ENCODE measurements at regions not wholly inside any gene's neighbourhood (a gene's known extent, or its start where the extent isn't known, plus 50 kb on each side); places are given as distances from the start of the nearest gene placed in this dataset.
"Not testable (repeated sequence)": the region's sequence is repeated elsewhere in the genome, so short reads cannot be mapped to it uniquely, and the experiment has no call there.

DNA sequence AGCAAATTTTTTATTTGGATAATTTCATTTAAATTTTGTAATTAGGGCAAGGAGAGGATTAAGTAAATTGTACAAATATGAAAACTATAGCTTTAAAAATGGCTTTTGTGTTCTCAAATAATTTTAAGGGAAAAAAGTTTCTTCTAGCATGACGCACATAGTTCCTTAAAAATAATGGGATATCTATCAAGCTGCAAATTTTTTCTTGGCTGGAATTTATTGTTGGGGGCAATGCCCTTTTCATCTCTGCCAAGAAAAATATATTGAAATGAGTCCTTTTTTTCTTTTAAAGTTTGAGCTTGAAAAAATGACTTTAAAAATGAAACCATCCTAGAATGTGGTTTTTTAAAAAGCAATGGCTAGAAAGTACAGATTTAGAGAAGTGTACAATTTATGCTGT, 154.4 kb upstream of the UGT8 start:
- no peak for DNase-seq (ENCODE audit: low read depth)

DNA sequence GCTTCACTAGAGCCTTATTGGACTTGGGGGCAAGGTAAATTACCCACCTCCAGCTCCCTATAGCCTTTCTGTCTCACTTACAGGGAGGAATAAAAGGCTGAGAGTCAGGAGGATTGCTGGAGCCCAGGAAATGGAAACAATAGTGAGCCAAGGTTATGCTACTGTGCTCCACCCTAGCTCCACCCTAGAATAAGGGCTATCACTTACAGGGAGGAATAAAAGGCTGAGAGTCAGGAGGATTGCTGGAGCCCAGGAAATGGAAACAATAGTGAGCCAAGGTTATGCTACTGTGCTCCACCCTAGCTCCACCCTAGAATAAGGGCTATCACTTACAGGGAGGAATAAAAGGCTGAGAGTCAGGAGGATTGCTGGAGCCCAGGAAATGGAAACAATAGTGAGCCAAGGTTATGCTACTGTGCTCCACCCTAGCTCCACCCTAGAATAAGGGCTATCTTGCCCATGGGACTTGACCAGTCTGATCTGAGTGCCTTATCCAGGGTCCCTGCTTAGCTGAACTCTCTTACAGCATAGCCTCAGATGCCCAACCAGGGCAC, 150.6 kb upstream of the UGT8 start:
- DNase-seq (ENCODE audit: low read depth): not testable (repeated sequence)

DNA sequence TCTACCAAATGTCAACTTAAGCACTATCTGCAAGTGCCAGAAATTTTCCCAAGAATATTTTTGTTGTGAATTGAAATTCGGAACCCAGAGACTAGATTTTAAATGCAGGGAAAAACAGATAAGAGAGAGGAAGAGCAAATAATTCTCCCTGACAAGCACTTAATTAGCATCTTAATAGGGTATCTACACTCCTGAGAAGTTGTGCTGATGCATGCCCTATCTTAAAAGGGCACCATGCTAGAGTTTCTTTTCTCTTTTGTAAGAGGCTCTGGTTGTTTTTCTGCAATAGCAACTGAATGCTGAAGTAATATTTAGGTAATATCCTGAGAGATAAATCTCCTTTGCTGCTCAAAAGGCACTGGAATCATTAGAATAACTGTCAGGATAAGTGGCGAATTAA, 139.9 kb upstream of the UGT8 start:
- no peak for DNase-seq (ENCODE audit: low read depth)

DNA sequence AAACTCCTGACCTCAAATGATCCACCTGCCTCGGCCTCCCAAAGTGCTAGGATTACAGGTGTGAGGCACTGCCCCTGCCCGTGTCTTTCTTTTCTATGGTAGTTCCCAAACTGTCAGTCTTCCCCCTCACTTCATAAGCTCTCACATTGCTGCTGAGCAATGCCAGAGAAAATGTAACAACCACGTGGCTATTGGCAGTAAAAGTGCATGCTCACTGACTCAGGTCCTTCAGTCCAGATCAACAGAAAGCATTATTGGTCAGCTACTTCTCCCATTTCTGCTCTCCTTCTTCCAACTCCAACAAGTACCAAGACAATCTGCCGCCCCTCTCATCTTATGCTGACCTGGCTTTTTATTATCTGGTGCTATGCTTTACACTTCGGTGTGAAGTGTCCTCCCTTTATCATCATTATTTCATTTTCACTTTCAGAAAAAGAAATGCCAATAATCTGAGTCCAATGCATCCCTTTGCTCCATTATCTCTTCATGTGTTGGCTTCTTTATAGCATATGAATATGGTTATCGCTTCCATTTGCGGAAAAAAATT, 133.8 kb upstream of the UGT8 start:
- no peak for DNase-seq (ENCODE audit: low read depth)

DNA sequence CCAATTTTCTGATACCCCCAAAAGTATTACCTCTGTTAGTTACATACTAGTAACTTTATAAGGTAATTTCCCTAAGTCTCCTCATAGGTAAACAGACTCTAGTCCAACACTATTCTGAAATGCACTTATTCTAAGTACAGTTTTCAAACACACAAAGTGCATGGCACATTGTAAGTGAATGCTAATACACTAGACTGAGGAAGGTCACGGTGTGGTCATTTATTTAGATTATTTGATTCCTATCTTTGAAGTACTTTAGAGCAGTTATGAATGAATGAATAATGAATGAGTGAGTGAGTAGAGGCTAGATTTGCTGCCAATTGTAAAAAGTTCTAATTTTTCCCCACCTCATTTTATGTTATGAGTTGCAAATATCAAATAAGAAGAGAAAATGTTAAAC, 132.8 kb upstream of the UGT8 start:
- DNase-seq (ENCODE audit: low read depth): no peak

DNA sequence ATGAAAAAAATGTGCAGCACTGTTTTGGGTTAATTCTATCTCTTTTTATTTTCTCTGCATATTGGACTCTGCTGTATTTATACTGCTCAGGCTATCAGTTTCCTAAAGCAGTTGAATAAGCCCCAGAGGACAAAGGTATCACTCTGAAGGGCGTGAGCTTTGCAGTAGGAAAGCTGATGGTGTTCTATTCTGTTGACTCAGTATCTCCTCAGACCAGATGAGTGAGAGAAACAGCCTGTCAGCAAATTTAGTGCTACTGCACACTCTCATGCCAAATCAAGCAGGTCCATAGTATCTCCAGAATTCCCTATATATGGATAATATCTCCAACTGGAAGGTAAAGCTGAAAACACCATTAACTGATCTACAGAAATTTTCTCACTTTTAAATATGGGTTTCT, 132.3 kb upstream of the UGT8 start:
- no peak for DNase-seq (ENCODE audit: low read depth)

DNA sequence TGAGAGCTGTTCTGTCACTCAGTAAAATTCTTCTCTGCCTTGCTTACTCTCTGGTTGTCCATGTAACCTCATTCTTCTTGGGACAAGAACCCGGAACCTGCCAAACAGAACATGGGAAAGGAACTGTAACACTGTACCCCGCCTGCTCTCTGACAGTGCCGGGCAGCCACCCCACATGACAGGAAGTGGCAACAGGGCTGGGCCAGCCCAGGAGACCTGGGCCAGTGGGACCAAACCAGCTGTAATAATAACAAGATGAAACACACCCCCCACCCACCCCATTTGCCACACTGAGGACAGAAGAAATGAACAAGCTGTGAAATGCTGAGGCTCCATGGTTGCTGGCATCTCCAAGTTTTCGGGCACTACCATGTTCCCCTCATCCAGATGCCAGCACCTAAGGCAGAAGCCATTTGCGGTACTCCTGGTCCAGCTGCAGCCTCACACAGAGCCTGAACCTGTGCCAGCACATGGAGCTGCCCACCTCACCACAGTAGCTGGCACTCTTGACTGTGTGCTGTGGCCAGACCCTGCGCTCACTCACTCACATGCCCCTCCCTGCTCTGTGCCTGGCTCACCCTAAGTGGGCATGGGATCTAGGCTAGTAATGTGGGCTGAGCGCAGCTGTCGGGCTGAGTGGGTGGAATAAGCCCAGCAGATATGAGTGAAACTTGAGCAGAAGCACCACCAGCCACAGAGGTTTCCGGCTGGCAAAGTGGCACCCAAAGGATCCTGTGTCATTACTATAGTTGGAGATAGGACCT, 126.2 kb upstream of the UGT8 start:
- DNase-seq (ENCODE audit: low read depth): no peak

DNA sequence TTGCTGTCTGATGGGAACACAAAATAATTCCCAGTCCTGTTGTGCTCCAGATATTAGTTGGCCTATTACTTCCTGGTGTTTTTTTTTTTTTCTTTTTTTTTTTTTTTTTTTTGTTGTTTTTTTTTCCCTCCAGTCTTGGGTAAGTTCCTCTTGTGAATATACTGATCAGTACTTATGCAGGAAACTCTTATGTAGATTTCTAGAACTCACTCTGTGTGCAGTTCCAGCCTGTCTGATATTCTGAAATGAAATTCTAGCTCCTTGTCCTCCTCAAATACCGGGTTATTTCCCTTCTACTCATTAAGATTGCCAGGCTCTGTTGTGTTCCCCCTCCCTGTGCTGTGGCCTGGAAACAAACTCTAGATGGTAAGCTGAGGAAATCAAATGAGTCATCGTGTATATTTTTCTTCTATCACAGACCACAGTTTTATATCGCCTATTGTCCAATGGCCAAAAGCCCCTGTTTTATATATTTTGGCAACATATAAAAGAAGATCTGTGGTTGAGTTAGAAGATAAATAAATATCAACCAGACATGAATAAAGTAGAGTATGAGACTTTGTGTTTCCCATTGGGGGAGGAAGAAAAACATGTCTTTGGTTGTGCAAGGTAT, 124.3 kb upstream of the UGT8 start:
- DNase-seq (ENCODE audit: low read depth): no peak

DNA sequence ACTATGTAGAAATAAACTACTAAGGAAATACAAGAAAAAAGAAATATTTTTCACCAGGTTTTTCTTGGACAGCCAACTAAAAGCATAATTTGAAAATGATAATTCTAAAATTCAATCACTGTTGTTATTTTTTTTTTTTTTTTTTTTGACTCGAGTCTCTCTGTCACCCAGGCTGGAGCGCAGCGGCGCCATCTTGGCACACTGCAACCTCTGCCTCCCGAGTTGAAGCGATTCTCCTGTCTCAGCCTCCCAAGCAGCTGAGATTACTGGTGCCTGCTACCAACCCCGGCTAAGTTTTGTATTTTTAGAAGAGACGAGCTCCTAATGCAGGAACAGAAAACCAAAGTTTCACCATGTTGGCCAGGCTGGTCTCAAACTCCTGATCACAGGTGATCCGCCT, 122.3 kb upstream of the UGT8 start:
- no peak for DNase-seq (ENCODE audit: low read depth)

DNA sequence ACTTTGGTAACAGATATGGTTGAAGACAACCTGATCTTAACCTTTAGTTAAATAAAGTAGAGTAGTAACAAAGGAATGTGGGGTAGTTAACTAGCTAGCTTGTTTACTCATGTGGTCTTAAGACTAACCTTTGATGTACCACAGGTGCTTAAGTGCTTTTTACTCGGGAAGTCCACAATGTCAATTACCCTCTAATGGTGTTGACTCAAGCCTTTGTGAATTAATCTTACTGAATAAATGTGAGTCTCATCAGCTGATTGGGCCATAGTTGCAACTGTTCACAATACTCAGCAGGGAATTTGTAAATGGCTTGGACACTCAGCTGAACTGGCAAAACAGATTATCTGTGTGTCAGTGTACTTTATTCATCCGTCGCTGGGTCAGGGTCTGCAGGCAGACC, 119.0 kb upstream of the UGT8 start:
- no peak for DNase-seq (ENCODE audit: low read depth)

DNA sequence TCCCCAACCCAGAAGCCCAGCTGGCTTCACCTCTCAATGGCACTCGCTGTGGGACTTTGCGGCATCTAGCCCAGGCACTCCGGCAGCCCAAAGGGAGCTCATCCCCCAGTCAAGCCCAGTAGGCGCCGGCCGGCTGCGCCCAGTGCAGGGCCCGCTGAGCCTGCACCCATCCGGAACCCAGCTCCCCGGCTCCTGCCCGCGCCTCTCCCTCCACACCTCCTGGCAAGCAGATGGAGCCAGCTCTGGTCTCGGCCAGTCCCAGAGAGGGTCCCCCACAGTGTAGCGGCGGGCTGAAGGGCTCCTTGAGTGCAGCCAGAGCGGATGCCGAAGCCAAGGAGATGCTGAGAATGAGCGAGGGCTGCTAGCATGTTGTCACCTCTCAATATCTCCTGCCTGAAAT, 116.8 kb upstream of the UGT8 start:
- DNase-seq (ENCODE audit: low read depth): no peak

DNA sequence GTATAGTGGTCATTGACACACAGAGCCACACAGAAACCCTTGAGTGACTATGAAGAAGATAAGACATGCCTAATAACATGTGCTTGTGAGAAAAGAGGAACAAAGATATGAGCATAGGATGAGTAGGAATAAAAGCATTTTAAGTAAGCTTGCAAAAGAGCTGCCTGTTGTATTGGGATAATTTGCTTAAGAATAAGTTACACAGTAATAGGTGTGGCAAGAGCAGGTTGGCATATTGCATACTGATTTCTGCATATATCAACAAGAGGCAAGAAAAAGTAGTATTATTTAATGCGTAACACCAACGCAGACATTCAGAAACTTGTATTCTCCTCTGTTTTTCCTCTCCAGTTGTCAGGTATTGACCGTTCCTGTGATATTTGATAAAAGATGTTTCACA, 111.5 kb upstream of the UGT8 start:
- no peak for DNase-seq (ENCODE audit: low read depth)

DNA sequence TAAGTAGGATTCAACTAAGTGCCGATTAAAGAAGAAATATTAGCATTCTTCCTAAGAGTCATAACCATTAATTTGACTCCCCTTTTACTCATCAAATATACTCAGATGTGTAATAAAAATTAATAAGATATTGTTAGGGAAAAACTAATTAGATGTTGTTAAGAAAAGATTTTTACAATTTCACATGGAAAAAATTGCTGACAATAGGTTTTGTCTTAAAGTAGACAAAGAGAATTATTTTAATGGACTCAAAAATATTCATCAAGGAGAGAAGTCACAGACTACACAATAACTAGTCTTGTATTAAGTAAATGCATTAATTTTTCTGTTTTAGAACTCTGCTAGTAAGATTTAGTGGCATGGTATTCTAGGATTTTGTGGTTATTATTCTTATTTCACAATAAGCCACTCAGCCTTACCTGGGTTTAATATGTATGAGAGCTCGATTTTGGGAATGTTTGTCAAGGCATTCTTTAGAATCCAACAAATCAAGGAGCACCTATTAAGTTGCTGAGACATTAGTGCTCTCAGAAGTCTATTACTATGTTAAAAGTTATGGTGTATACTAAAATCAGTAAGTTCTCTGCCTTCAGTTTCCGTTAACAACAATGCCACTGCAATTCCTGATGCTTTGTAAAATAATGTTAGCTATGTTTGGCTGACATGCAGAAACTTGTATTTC, 110.2 kb upstream of the UGT8 start:
- DNase-seq (ENCODE audit: low read depth): no peak

DNA sequence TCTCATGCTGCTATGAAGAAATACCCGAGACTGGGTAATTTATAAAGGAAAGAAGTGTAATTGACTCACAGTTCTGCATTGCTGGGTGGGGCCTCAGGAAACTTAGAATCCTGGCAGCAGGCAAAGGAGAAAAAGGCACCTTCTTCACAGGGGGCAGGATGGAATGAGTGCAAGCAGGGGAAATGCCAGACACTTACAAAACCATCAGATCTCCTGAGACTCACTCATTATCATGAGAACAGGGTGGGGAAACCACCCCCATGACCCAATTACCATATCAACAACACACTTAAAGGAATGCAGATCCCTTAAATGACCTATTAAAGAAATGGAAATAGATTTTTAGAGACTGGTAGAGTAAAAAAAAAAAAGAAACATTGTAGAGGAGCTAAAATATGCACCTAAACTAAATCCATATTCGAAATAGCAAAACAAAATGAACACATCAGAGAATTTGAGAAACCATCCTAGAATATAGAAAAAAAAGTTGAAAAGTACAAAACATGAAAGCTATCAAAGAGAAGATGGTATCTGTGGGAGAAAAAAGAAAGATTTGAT, 104.3 kb upstream of the UGT8 start:
- no peak for DNase-seq (ENCODE audit: low read depth)

DNA sequence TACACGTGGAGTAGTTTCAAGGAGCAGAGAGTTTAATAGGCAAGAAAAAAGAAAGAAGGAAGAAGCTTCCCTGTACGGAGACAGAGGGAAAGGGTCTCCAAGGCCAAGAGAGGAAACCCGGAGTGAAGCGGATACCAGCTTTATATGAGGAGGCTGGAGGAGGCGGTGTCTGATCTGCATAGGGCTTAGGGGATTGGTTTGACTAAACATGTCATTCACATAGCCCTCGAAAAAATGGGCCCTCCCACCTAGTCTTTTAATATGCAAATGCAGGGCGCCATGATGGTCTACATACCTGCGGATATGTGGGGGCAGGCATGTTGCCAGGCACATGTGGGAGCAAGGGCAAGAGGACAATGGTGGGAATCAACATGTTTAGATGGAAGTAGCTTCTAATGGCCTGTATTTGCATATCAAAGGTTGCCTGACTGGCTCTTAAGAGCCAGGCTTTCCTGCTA, 103.1 kb upstream of the UGT8 start:
- no peak for DNase-seq (ENCODE audit: low read depth)

DNA sequence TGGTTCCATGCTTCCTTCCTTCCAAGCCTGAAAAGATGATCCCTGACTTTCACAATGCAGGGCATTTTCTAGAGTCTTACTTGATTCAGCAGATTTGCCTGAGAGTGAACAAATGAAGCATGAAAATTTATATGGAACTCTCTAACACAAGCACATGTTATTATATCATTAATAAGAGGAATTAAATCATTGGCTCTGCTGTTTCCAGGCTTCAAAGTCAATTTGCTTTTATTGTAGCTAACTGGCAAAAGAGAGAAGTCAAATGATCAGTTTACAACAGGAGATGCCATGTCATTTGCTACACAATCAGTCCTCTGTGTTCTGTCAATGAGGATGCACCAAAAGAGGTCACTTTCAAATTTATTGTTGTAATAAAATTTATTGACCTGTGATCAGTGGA, 101.5 kb upstream of the UGT8 start:
- DNase-seq (ENCODE audit: low read depth): no peak

DNA sequence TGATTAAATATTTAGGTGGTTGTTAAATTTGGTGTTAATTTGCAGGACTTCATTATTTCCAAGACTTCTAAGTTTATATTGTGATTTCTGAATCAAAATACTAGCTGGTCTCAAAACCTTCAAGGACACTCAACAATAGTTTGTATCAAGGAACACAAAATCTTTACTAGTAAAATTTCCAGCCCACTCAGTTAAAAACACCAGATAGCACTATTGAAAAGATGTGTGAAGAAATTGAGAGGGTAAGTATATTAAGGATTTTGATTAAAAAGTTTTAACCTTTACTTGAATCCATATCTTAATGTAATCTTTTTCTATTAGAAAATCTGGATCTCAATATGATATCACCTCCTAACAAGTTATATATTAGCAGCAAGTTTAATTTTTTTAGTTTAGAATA, 89.3 kb upstream of the UGT8 start:
- no peak for DNase-seq (ENCODE audit: low read depth)

DNA sequence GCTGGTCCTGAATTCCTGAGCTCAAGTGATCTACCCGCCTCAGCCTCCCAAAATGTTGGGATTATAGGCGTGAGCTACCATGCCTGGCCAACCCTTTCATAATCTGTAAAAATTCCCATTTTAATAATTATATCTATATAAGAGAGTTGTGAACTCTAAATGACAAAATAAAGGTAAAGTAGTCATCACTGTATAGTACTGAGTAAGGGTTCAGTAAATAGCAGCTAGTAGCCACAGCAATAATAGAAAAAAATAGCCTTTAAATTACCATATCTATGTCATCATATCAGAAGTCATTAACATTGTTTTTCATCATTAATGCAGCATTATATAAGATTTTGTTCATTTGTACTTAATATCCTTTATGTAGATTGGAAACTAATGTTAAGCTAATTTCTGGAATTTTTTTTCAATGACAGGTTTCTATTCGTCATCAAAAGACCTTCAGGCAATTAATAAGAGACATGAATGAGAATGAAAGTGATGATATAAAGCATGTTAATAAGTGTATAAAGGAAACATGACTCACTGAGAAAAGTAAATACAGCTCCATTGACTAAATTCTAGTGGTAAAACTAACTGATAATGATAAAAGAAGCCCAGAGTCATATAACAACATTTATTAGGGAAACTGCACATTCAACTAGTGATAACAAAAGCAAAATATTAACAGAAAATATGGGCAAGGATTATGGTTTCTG, 85.9 kb upstream of the UGT8 start:
- DNase-seq (ENCODE audit: low read depth): no peak

DNA sequence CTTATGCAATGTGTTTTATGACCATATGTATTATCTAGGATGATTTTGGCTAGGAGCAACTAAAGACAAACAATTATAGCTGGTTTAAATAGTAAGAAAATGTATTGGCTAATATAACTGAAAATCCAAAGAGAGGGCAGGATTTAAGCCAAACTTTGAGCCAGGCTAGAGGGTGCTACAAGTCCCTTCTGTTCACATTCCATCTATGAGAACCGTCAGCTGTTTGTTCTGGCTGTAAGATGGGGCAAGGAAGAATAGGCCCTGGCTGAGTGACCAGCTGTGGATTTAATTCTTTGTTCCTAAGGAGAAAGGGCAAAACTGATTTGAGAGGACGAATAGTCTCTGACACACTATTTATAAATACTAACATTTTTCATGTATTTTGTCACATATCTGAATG, 79.2 kb upstream of the UGT8 start:
- DNase-seq (ENCODE audit: low read depth): no peak

DNA sequence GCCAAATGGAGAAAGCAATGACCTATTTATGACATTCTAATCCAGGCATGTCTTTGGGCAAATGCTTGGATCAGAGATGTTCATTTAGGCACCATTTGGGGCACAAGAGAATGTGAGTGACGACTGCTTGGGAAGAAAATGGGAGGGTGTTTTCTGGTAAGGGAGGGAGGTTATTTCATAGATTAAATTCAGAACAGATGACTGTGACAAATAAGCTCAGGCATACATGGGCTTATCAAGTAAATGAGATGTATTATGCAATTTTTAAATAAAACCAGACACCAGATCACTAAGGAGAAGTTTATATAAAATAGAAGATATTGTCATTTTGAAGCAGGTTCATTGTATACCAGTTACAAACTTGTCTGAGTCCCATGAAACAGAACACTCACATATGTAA, 71.4 kb upstream of the UGT8 start:
- no peak for DNase-seq (ENCODE audit: low read depth)

DNA sequence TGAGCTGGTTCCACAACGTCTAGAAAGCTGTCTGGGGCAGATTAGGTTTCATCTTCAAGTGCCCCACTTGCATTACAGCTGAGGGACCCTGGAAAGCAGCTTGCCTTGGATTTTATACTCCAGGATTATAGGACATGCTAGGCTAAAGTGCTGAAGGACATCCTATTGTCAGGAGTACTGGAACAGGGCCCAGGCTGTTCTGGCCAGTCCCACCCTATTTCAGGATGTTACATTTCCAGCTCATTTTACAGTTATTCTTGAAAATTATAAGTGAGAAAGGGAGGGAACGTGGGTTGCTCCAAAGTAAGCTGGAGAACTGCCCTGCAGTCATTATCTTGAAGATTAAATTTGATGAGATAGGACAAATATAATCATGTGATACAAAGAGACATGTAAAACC, 71.0 kb upstream of the UGT8 start:
- DNase-seq (ENCODE audit: low read depth): no peak

DNA sequence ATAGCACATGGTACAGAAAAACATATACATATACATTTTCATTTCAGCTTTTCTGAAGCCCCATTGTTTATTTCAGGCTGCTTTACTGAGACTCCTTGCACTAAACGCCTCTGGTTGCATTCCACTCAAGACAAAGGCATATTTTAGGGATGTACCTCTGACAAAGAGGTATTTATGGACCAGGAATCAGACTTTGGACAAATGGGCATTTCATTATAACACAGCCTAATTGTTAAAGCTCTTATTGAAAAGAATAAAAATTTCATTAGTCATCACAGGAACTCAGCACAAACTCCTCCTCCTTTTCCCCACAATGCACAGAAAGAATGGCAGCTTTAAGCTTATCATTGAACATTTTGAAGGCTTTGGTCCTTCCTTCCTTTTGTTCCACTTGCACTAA, 62.9 kb upstream of the UGT8 start:
- DNase-seq (ENCODE audit: low read depth): no peak
